Endodermal cell (in vitro differentiated cells): ENCODE measurements at regions not wholly inside any gene's neighbourhood (a gene's known extent, or its start where the extent isn't known, plus 50 kb on each side); places are given as distances from the start of the nearest gene placed in this dataset.

Source experiments
- DNase-seq: peaks from one replicate; pipeline ENCODE4 v3.0.0-alpha.2; 2017
- H3K27ac ChIP-seq: 2 replicates; pipeline ENCODE4 v1.5.1; 2013; ENCODE audit warnings: mild to moderate bottlenecking, low read depth, low read length, moderate library complexity
- H3K27me3 ChIP-seq: 2 replicates; pipeline ENCODE4 v1.6.1; 2013; ENCODE audit warnings: mild to moderate bottlenecking, low read length, moderate library complexity; ENCODE audit not compliant: insufficient read depth, control insufficient read depth, poor library complexity, severe bottlenecking
- H3K36me3 ChIP-seq: 2 replicates; pipeline ENCODE4 v1.7.0; 2013; ENCODE audit warnings: mild to moderate bottlenecking, low read length, moderate library complexity; ENCODE audit not compliant: control insufficient read depth, insufficient read depth
- H3K4me1 ChIP-seq: one replicate; pipeline ENCODE4 v1.7.0; 2013; ENCODE audit warnings: low read length; ENCODE audit not compliant: control insufficient read depth, insufficient read depth
- H3K4me3 ChIP-seq: 2 replicates; pipeline ENCODE4 v1.5.1; 2013; ENCODE audit warnings: mild to moderate bottlenecking, low read length, moderate library complexity
- H3K9ac ChIP-seq: 2 replicates; pipeline ENCODE4 v1.6.1; 2013; ENCODE audit warnings: mild to moderate bottlenecking, low read length, moderate library complexity; ENCODE audit not compliant: poor library complexity, severe bottlenecking; ENCODE audit errors: extremely low read depth
- H3K9me3 ChIP-seq: 2 replicates; pipeline ENCODE4 v1.6.1; 2013; ENCODE audit warnings: mild to moderate bottlenecking, low read length, moderate library complexity; ENCODE audit not compliant: control insufficient read depth
- H3K27ac Mint-ChIP-seq: 2 replicates; pipeline ENCODE4 v1.8.0; 2020; ENCODE audit warnings: mixed read lengths
- H3K27me3 Mint-ChIP-seq: 2 replicates; pipeline ENCODE4 v1.8.0; 2021; ENCODE audit warnings: mild to moderate bottlenecking, mixed read lengths; ENCODE audit not compliant: insufficient read depth
- H3K36me3 Mint-ChIP-seq: 2 replicates; pipeline ENCODE4 v1.8.0; 2020; ENCODE audit warnings: low read depth, mixed read lengths
- H3K4me1 Mint-ChIP-seq: 2 replicates; pipeline ENCODE4 v1.8.0; 2020; ENCODE audit warnings: mixed read lengths
- H3K4me3 Mint-ChIP-seq: 2 replicates; pipeline ENCODE4 v1.8.0; 2020; ENCODE audit warnings: mild to moderate bottlenecking, moderate library complexity, mixed read lengths
- H3K9me3 Mint-ChIP-seq: 2 replicates; pipeline ENCODE4 v1.8.0; 2020; ENCODE audit warnings: mild to moderate bottlenecking, mixed read lengths
- CTCF ChIP-seq: fragments of 200-600 bp; sonication (generic); conservative IDR thresholded peaks from 2 replicates; pipeline ENCODE4 v1.5.0; 2021; ENCODE audit warnings: antibody characterized with exemption, mild to moderate bottlenecking
- WGBS, 2 experiments: methylation state at CpG; one replicate each; pipeline versions ENCODE4 v1.1.5 to v1.1.7; 2013; ENCODE audit warnings: missing lambda C conversion rate in 2 of 2, mixed read lengths in 1 of 2; ENCODE audit not compliant: insufficient coverage in 1 of 2, insufficient read length in 1 of 2; 5-methylcytosine and 5-hydroxymethylcytosine counted together

GRCh38 chr6:14743474-14744211, 502.2 kb upstream of the JARID2 start:
- Histone ChIP-seq H3K27me3 (no peaks in the 10 kb centered on the region), H3K4me1 (no peaks in the 10 kb centered on the region), H3K9me3 (no peaks in the 10 kb centered on the region), H3K9ac (no peak overlapping the region), H3K36me3 (no peaks in the 10 kb centered on the region), H3K4me3 (no peak overlapping the region), H3K27ac (no peak overlapping the region)
- TF ChIP-seq CTCF, result no peak
- H3K9me3 Mint-ChIP-seq, result peaks cover 3% of the 10 kb centered on the region
- 91 to 95% methylated on average over 3 to 7 of the region's 7 CpGs for WGBS, 2 experiments
- H3K27ac Mint-ChIP-seq, result no peak overlapping the region
- peak; percentile 23 for DNase-seq
- H3K4me3 Mint-ChIP-seq, result no peak overlapping the region
- H3K36me3 Mint-ChIP-seq, result no peaks in the 10 kb centered on the region
- no peaks in the 10 kb centered on the region for H3K4me1 Mint-ChIP-seq
- no peaks in the 10 kb centered on the region for H3K27me3 Mint-ChIP-seq

DNA sequence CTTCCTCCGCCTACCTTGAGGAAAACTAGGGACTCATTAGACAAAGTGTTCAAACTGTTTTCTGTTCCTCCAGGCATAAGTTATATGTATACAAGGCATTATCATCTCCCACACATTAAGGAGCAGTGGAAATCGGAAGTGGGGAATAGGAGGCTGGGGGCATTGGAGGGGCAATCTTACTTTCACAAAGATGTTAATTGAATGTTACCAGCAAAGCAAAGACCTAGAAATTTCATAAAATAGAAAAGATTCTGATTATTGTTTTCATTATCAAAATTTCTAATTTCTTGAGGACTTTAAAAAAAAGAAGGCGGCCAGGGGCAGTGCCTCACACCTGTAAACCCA, 501.7 kb upstream of the JARID2 start:
- WGBS, 2 experiments, result 86 to 98% methylated on average over 1 to 3 of the region's 3 CpGs
- no peak for TF ChIP-seq CTCF
- Mint-ChIP-seq H3K4me3 (no peak overlapping the region), H3K4me1 (no peaks in the 10 kb centered on the region), H3K27me3 (no peaks in the 10 kb centered on the region), H3K27ac (no peak overlapping the region), H3K36me3 (no peaks in the 10 kb centered on the region), H3K9me3 (peaks cover 3% of the 10 kb centered on the region)
- H3K4me3 ChIP-seq, result no peak overlapping the region
- H3K36me3 ChIP-seq, result no peaks in the 10 kb centered on the region
- H3K4me1 ChIP-seq, result no peaks in the 10 kb centered on the region
- peak; percentile 3 for DNase-seq
- H3K27ac ChIP-seq, result no peak overlapping the region
- H3K9me3 ChIP-seq, result no peaks in the 10 kb centered on the region
- no peaks in the 10 kb centered on the region for H3K27me3 ChIP-seq
- H3K9ac ChIP-seq, result no peak overlapping the region

GRCh38 chr6:14746139-14746837, 499.6 kb upstream of the JARID2 start:
- peaks cover 3% of the 10 kb centered on the region for H3K4me1 Mint-ChIP-seq
- no peaks in the 10 kb centered on the region for H3K4me1 ChIP-seq
- WGBS, 2 experiments, result 84 to 92% methylated on average over 2 of the region's 2 CpGs
- H3K27me3 Mint-ChIP-seq, result no peaks in the 10 kb centered on the region
- H3K27ac Mint-ChIP-seq, result no peak overlapping the region
- peaks cover 3% of the 10 kb centered on the region for H3K9me3 Mint-ChIP-seq
- H3K36me3 ChIP-seq, result no peaks in the 10 kb centered on the region
- no peak overlapping the region for H3K4me3 Mint-ChIP-seq
- TF ChIP-seq CTCF, result no peak
- no peak for DNase-seq
- H3K27ac ChIP-seq, result no peak overlapping the region
- no peaks in the 10 kb centered on the region for H3K9me3 ChIP-seq
- H3K36me3 Mint-ChIP-seq, result no peaks in the 10 kb centered on the region
- H3K4me3 ChIP-seq, result no peak overlapping the region
- no peak overlapping the region for H3K9ac ChIP-seq
- no peaks in the 10 kb centered on the region for H3K27me3 ChIP-seq
